Natural killer cell (primary cell): ENCODE measurements at regions not wholly inside any gene's neighbourhood (a gene's known extent, or its start where the extent isn't known, plus 50 kb on each side); places are given as distances from the start of the nearest gene placed in this dataset.

Experiments used
- ATAC-seq, 3 donors: fragments of 150-1000 bp in 2 of 3; fragments of 200-7000 bp in 1 of 3; cut with Tn5 transposase; 1 replicate in 1 of 3; 2 replicates in 2 of 3; pipeline ENCODE4 v1.10.0; 2021; ENCODE audit warnings: mild to moderate bottlenecking in 2 of 3, moderate library complexity in 2 of 3
- DNase-seq, 2 donors: peaks; one replicate each; pipeline versions ENCODE4 v3.0.0 to v3.0.0-alpha.2; 2013 to 2021; ENCODE audit warnings: mixed read lengths in 1 of 2
- H3K27ac ChIP-seq: one replicate; pipeline ENCODE4 v1.5.1; 2013; ENCODE audit warnings: mild to moderate bottlenecking, low read length
- H3K27me3 ChIP-seq: one replicate; pipeline ENCODE4 v1.6.1; 2013; ENCODE audit warnings: low read length; ENCODE audit not compliant: control insufficient read depth, insufficient read depth
- H3K36me3 ChIP-seq: one replicate; pipeline ENCODE4 v1.6.1; 2013; ENCODE audit warnings: low read length; ENCODE audit not compliant: control insufficient read depth, insufficient read depth
- H3K4me1 ChIP-seq: one replicate; pipeline ENCODE4 v1.6.1; 2013; ENCODE audit warnings: low read length; ENCODE audit not compliant: control insufficient read depth, insufficient read depth
- H3K4me3 ChIP-seq: one replicate; pipeline ENCODE4 v1.5.1; 2013; ENCODE audit warnings: low read length
- H3K9me3 ChIP-seq: one replicate; pipeline ENCODE4 v1.6.1; 2013; ENCODE audit warnings: low read length; ENCODE audit not compliant: control insufficient read depth, insufficient read depth
- H3K27ac Mint-ChIP-seq, 2 donors: one replicate each; pipeline ENCODE4 v1.8.0; 2022; ENCODE audit warnings: mild to moderate bottlenecking in 2 of 2, mixed read lengths in 2 of 2, moderate library complexity in 1 of 2
- H3K27me3 Mint-ChIP-seq, 2 donors: one replicate each; pipeline ENCODE4 v1.8.0; 2022; ENCODE audit warnings: low read depth in 2 of 2, mixed read lengths in 2 of 2
- H3K36me3 Mint-ChIP-seq: one replicate; pipeline ENCODE4 v1.8.0; 2022; ENCODE audit warnings: mixed read lengths
- H3K4me1 Mint-ChIP-seq, 2 donors: one replicate each; pipeline ENCODE4 v1.8.0; 2022; ENCODE audit warnings: mixed read lengths in 2 of 2
- H3K4me3 Mint-ChIP-seq: one replicate; pipeline ENCODE4 v1.8.0; 2022; ENCODE audit warnings: mild to moderate bottlenecking, moderate library complexity, mixed read lengths
- H3K9me3 Mint-ChIP-seq, 2 donors: one replicate each; pipeline ENCODE4 v1.8.0; 2022; ENCODE audit warnings: mixed read lengths in 2 of 2
- CTCF ChIP-seq: fragments of 200-600 bp; IDR thresholded peaks from one replicate; pipeline ENCODE4 v1.8.0; 2022; ENCODE audit warnings: antibody characterized with exemption
- WGBS: methylation state at CpG from one replicate; pipeline ENCODE4 v1.1.7; 2013; ENCODE audit warnings: missing lambda C conversion rate; ENCODE audit not compliant: insufficient coverage; 5-methylcytosine and 5-hydroxymethylcytosine counted together
- intact Hi-C: fragments of 100-400 bp; cut with micrococcal nuclease; formaldehyde crosslinking; loops from one replicate; pipeline ENCODE4 v1.14.2; 2022

- Mint-ChIP-seq H3K9me3 (no peaks in the 10 kb centered on the region), H3K27ac (no peak overlapping the region), H3K4me3 (no peak overlapping the region), H3K4me1 (no peaks in the 10 kb centered on the region), H3K27me3 (peaks cover 0 to 10% of the 10 kb centered on the region in 2 donors), H3K36me3 (no peaks in the 10 kb centered on the region)
- no peaks in the 10 kb centered on the region for H3K4me1 ChIP-seq
- no peaks in the 10 kb centered on the region for H3K36me3 ChIP-seq
- 83% methylated on average over 11 of the region's 12 CpGs for WGBS
- intact Hi-C loops = no loop called here
- ATAC-seq = no peak
- H3K9me3 ChIP-seq = no peaks in the 10 kb centered on the region
- TF ChIP-seq CTCF = no peak
- H3K27me3 ChIP-seq = no peaks in the 10 kb centered on the region
- no peak for DNase-seq
- no peak overlapping the region for H3K4me3 ChIP-seq
- no peak overlapping the region for H3K27ac ChIP-seq
Observed at GRCh38 chr4:3641501-3641900, 109.3 kb upstream of the LRPAP1 start.

GRCh38 chr4:3640587-3640962, 108.4 kb upstream of the LRPAP1 start:
- peaks cover 0 to 10% of the 10 kb centered on the region in 2 donors for H3K27me3 Mint-ChIP-seq
- no peaks in the 10 kb centered on the region for H3K4me1 ChIP-seq
- no peaks in the 10 kb centered on the region for H3K4me1 Mint-ChIP-seq
- intact Hi-C loops = no loop called here
- H3K9me3 ChIP-seq = no peaks in the 10 kb centered on the region
- no peak for TF ChIP-seq CTCF
- H3K27me3 ChIP-seq = no peaks in the 10 kb centered on the region
- H3K4me3 ChIP-seq = no peak overlapping the region
- H3K36me3 Mint-ChIP-seq = no peaks in the 10 kb centered on the region
- no peak overlapping the region for H3K27ac ChIP-seq
- no peak overlapping the region for H3K4me3 Mint-ChIP-seq
- no peak overlapping the region for H3K27ac Mint-ChIP-seq
- H3K9me3 Mint-ChIP-seq = no peaks in the 10 kb centered on the region
- H3K36me3 ChIP-seq = no peaks in the 10 kb centered on the region
- WGBS = 64% methylated on average over 14 of the region's 15 CpGs
- no peak for ATAC-seq
- DNase-seq = no peak

GRCh38 chr4:3639613-3640586, 107.7 kb upstream of the LRPAP1 start:
- WGBS = 74% methylated on average over 22 of the region's 22 CpGs
- H3K4me3 Mint-ChIP-seq = no peak overlapping the region
- TF ChIP-seq CTCF = no peak
- intact Hi-C loops = no loop called here
- Histone ChIP-seq H3K9me3 (no peaks in the 10 kb centered on the region), H3K4me1 (no peaks in the 10 kb centered on the region), H3K4me3 (no peak overlapping the region), H3K27ac (no peak overlapping the region), H3K36me3 (no peaks in the 10 kb centered on the region), H3K27me3 (no peaks in the 10 kb centered on the region)
- H3K4me1 Mint-ChIP-seq = no peaks in the 10 kb centered on the region
- H3K27ac Mint-ChIP-seq = no peak overlapping the region
- no peaks in the 10 kb centered on the region for H3K9me3 Mint-ChIP-seq
- peaks cover 0 to 10% of the 10 kb centered on the region in 2 donors for H3K27me3 Mint-ChIP-seq
- ATAC-seq (no peak), DNase-seq (no peak)
- no peaks in the 10 kb centered on the region for H3K36me3 Mint-ChIP-seq
